H1 (cell line): ENCODE measurements at regions not wholly inside any gene's neighbourhood (a gene's known extent, or its start where the extent isn't known, plus 50 kb on each side); places are given as distances from the start of the nearest gene placed in this dataset.

Source experiments
- CHD2 ChIP-seq: IDR thresholded peaks from 2 replicates; pipeline ENCODE4 v1.6.1; 2012; ENCODE audit warnings: low read length, improper control_type of control experiment
- MAX ChIP-seq: IDR thresholded peaks from 2 replicates; pipeline ENCODE4 v1.6.1; 2012; ENCODE audit warnings: inconsistent platforms

GRCh38 chrY:12605426-12605825 lies 95.6 kb upstream of the USP9Y start (continued):
- TF ChIP-seq MAX (no peak), CHD2 (no peak)
